Prostate gland (tissue), 2 donors: ENCODE measurements at regions not wholly inside any gene's neighbourhood (a gene's known extent, or its start where the extent isn't known, plus 50 kb on each side); places are given as distances from the start of the nearest gene placed in this dataset.

Source experiments
- CTCF ChIP-seq, 4 experiments: fragments of 200-600 bp in 2 of 4; fragments of 450-650 bp in 2 of 4; sonication (generic) in 2 of 4; IDR thresholded peaks; 1 replicate in 3 of 4; 2 replicates in 1 of 4; pipeline ENCODE4 v1.5.1; 2016 to 2019; ENCODE audit warnings: antibody characterized with exemption in 4 of 4, mild to moderate bottlenecking in 2 of 4, moderate library complexity in 2 of 4
- POLR2A ChIP-seq: fragments of 450-650 bp; IDR thresholded peaks from one replicate; pipeline ENCODE4 v1.6.1; 2016; ENCODE audit warnings: antibody characterized with exemption, mild to moderate bottlenecking
- POLR2AphosphoS5 ChIP-seq: sonication (generic); formaldehyde crosslinking; IDR thresholded peaks from one replicate; pipeline ENCODE4 v1.6.1; 2017; ENCODE audit warnings: antibody characterized with exemption

- TF ChIP-seq CTCF (IDR thresholded peaks at IDR 0.05), result no peak
- TF ChIP-seq POLR2A, result no peak
- TF ChIP-seq POLR2AphosphoS5, result no peak
These were observed 397.9 kb upstream of the GOLIM4 start for GRCh38 chr3:168493412-168494205.
